Coronary artery (tissue), 2 donors: ENCODE measurements at regions not wholly inside any gene's neighbourhood (a gene's known extent, or its start where the extent isn't known, plus 50 kb on each side); places are given as distances from the start of the nearest gene placed in this dataset.
"Not testable (repeated sequence)": the region's sequence is repeated elsewhere in the genome, so short reads cannot be mapped to it uniquely, and the experiment has no call there.

Experiments
- DNase-seq: peaks from one replicate; pipeline ENCODE4 v3.0.0-alpha.2; 2017; ENCODE audit warnings: low spot score
- H3K27ac ChIP-seq, 2 donors: fragments of 200-600 bp; sonication (generic); one replicate each; pipeline ENCODE4 v1.5.1; 2016 to 2019
- H3K4me3 ChIP-seq: fragments of 200-600 bp; sonication (generic); 2 replicates; pipeline ENCODE4 v1.5.1; 2016; ENCODE audit warnings: mild to moderate bottlenecking, moderate library complexity
- TF ChIP-seq, protein P1 (sequence below): fragments of 200-600 bp; sonication (generic); IDR thresholded peaks from one replicate; pipeline ENCODE4 v1.5.1; 2019; ENCODE audit warnings: antibody characterized with exemption

DNA sequence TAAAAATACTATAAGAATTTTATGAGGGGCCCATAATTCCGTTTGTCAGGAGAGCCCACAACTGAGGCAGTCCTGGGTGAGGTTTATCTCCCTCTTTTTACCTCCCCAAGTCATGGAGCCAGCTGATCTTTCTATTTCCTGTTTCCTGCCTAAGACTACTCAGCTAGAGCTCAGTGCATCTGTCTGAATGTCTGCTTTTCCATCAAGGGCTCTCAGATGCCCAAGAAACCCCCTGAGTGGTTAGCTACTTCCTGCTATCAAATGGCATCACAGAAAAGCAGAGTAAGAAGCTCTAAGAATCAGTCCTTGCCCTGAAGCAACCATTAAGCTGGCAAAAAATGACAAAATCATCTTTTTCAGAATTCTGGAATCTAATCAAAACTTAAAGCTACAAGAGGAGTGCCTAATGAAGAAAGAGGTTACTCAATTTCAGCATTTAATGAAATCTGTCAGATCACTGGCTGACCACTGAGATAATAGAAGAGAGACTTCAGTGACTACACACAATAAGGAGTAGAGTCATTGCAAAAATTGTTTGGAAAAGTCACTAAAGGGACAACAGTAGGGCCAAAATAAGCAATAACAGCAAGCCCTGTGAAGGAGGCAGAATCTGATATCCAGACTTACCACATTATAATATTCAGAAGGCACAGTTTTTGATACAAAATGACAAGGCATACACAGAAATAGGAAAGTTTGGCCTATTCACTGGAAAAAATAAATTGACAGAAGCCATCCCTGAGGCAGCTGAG, 150.1 kb downstream of the CYB561 start:
- no peak overlapping the region for H3K27ac ChIP-seq
- TF ChIP-seq, protein P1, sequence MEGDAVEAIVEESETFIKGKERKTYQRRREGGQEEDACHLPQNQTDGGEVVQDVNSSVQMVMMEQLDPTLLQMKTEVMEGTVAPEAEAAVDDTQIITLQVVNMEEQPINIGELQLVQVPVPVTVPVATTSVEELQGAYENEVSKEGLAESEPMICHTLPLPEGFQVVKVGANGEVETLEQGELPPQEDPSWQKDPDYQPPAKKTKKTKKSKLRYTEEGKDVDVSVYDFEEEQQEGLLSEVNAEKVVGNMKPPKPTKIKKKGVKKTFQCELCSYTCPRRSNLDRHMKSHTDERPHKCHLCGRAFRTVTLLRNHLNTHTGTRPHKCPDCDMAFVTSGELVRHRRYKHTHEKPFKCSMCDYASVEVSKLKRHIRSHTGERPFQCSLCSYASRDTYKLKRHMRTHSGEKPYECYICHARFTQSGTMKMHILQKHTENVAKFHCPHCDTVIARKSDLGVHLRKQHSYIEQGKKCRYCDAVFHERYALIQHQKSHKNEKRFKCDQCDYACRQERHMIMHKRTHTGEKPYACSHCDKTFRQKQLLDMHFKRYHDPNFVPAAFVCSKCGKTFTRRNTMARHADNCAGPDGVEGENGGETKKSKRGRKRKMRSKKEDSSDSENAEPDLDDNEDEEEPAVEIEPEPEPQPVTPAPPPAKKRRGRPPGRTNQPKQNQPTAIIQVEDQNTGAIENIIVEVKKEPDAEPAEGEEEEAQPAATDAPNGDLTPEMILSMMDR, result no peak
- H3K4me3 ChIP-seq, result no peak overlapping the region
- DNase-seq, result no peak

DNA sequence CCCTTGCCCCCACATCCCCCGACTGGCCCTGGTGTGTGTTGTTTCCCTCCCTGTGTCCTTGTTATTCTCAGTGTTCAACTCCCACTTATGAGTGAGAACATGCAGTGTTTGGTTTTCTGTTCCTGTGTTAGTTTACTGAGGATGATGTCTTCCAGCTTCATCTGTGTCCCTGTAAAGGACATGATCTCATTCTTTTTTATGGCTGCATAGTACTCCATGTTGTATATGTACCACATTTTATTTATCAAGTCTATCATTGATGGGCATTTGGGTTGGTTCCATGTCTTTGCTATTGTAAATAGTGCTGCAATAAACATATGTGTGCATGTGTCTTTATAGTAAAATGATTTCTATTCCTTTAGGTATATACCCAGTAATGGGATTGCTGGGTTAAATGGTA, 147.2 kb downstream of the CYB561 start:
- not testable (repeated sequence) for H3K27ac ChIP-seq, DNase-seq, H3K4me3 ChIP-seq

DNA sequence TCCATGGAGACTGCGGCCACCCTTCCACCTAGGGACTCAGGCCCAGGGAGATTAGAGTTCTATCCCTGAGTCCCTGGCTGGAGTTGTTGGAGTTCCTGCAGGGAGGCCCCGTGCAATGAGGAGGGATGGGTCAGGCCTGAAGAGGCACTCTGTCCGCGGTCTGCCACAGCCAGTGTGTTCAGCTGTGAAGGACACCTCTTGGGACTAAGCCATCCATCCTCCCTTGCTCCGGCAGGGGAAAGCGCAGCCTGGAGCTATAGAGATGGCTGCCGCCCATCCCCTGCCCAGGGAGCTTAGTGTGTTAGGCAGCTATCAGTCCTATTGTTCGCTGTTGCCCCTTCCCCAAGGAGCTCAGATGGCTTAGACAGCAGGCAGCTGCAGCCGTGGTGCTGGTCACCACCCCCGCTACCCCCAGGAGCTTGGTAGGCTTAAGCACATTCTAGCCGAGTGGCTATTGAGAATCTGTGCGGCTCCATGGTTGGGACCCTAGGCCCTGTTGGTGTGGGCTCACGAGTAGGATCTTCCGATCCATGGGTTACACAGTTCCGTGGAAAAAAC, 141.3 kb downstream of the CYB561 start:
- Histone ChIP-seq H3K4me3 (no peak overlapping the region), H3K27ac (no peak overlapping the region)
- TF ChIP-seq, protein P1, result no peak
- DNase-seq, result no peak

DNA sequence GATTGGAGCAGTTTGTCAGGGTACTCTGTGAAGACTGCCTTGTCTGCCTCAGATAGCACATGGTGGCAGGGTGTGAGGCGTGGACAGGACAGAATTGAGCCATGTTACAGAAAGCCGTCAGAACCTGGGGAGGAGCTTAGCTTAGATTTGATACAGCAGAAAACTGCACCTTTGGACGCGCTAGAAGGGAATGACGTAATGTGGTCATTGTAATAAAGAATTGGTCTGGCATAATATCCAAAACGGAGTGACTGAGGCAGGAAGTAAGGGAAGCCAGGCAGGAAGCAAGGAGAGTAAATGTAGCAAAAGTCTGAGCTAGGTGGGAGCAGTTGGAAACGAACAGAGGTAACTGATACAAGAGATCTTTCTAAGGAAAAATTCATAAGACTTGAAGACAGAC, 140.2 kb downstream of the CYB561 start:
- TF ChIP-seq, protein P1, result no peak
- no peak overlapping the region for H3K4me3 ChIP-seq
- no peak overlapping the region for H3K27ac ChIP-seq
- no peak for DNase-seq

DNA sequence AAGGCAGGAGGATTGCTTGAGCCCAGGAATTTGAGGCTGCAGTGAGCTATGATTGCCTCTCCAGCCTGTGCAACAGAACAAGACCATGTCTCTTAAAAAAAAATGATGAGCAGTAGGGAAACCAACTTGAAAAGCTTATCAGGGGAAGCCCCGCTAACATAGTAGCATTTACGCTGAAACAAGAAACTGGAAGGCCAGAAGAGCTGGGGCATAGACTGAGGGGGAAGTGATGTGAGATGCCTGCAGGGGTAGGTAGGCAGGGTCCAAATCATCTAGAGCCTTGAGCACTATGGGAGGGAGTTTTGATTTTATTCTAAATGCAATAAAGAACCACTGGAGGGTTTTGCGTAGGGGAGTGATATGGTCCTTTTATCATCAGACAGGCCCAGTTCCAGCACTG, 139.3 kb downstream of the CYB561 start:
- no peak overlapping the region for H3K27ac ChIP-seq
- TF ChIP-seq, protein P1, result no peak
- H3K4me3 ChIP-seq, result no peak overlapping the region
- no peak for DNase-seq

DNA sequence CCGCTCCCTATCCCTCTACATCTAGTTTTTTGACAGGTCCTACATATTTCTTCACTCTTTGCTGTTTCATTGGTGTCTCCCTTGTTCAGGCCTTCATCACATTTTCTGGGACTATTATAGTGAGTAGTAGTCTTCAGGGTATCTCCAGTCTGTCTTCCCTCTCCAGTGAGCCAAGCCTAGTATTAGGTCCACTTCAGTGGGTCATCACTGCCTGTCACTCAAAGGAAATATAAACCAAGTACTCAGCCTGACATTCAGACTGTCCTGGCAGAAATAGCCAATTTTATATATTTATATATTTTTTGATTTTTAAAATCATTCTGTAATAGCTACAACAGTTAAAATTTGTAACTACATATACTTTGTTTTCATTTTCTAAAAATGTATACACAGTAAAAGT, 137.8 kb downstream of the CYB561 start:
- TF ChIP-seq, protein P1, result no peak
- Histone ChIP-seq H3K27ac (no peak overlapping the region), H3K4me3 (no peak overlapping the region)
- no peak for DNase-seq

DNA sequence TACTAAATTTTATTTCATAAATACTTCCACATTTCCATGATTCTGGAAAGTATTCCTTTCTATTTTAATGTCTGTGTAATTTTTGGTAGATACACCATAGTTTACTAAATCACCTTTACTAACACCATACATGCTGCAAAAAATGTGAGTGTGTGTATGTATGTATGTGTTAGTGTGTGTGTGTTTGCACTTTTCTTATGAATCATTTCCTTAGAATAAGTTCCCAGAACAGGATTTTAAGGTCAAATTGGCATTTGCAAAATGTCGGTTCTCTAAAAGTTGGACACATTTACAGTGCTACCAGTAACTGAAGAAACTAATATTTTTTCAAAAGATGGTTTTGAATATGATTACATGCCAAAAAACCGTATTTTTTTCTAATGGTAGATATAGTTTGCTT, 137.1 kb downstream of the CYB561 start:
- H3K4me3 ChIP-seq, result no peak overlapping the region
- TF ChIP-seq, protein P1, result no peak
- DNase-seq, result no peak
- no peak overlapping the region for H3K27ac ChIP-seq
